Gastrocnemius medialis (tissue), 4 donors: ENCODE measurements at regions not wholly inside any gene's neighbourhood (a gene's known extent, or its start where the extent isn't known, plus 50 kb on each side); places are given as distances from the start of the nearest gene placed in this dataset.

ENCODE experiments used
- ATAC-seq, 2 donors: fragments of 150-250 bp; one replicate each; pipeline ENCODE4 v1.9.1; 2016
- DNase-seq, 2 donors: peaks; one replicate each; pipeline ENCODE4 v3.0.0-alpha.2; 2019
- H3K27ac ChIP-seq, 4 donors: fragments of 200-600 bp; sonication (generic); 1 replicate in 1 of 4; 2 replicates in 3 of 4; pipeline ENCODE4 v1.5.1; 2016 to 2018; ENCODE audit warnings: mild to moderate bottlenecking in 2 of 4, moderate library complexity in 1 of 4
- H3K27me3 ChIP-seq, 3 donors: fragments of 200-600 bp; sonication (generic) in 2 of 3; 1 replicate in 1 of 3; 2 replicates in 2 of 3; pipeline versions ENCODE4 v1.5.1 to v1.6.0; 2016 to 2019; ENCODE audit warnings: mild to moderate bottlenecking in 1 of 3, moderate library complexity in 1 of 3
- H3K36me3 ChIP-seq, 2 donors: fragments of 200-600 bp; sonication (generic) in 1 of 2; one replicate each; pipeline ENCODE4 v1.5.1; 2017 to 2018
- H3K4me1 ChIP-seq, 2 donors: fragments of 200-600 bp; sonication (generic) in 1 of 2; one replicate each; pipeline ENCODE4 v1.5.1; 2016 to 2017; ENCODE audit warnings: mild to moderate bottlenecking in 2 of 2
- H3K4me3 ChIP-seq, 4 donors: fragments of 200-600 bp; sonication (generic) in 3 of 4; 1 replicate in 1 of 4; 2 replicates in 3 of 4; pipeline ENCODE4 v1.5.1; 2016 to 2019; ENCODE audit warnings: mild to moderate bottlenecking in 2 of 4
- H3K9me3 ChIP-seq, 3 donors: fragments of 200-600 bp; sonication (generic) in 2 of 3; 1 replicate in 1 of 3; 2 replicates in 2 of 3; pipeline ENCODE4 v1.5.1; 2016 to 2019
- POLR2A ChIP-seq, 2 donors: fragments of 450-650 bp; IDR thresholded peaks; one replicate each; pipeline ENCODE4 v1.6.1; 2017; ENCODE audit warnings: antibody characterized with exemption in 2 of 2, mild to moderate bottlenecking in 2 of 2, moderate library complexity in 2 of 2
- in situ Hi-C, 4 donors: fragments of 200-750 bp; cut with MboI; loops; one replicate each; pipeline versions ENCODE4 v1.15.0 to v1.8.0; 2017; ENCODE audit warnings: low sequenced_read_pairs in 4 of 4
- intact Hi-C: fragments of 100-400 bp; cut with DNase I; formaldehyde crosslinking; loops from one replicate; pipeline ENCODE4 v1.15.1; 2023; ENCODE audit warnings: low total_unique reads
- TF ChIP-seq, protein P1 (sequence below), 5 experiments: fragments of 450-650 bp in 3 of 5; fragments of 200-600 bp in 2 of 5; sonication (generic) in 2 of 5; IDR thresholded peaks in 4 of 5; conservative IDR thresholded peaks in 1 of 5; 1 replicate in 4 of 5; 2 replicates in 1 of 5; pipeline ENCODE4 v1.5.1; 2016 to 2019; ENCODE audit warnings: antibody characterized with exemption in 5 of 5, mild to moderate bottlenecking in 3 of 5, moderate library complexity in 3 of 5

GRCh38 chrX:39828971-39829370 is 268.8 kb downstream of the BCOR start:
- no peaks in the 10 kb centered on the region for H3K9me3 ChIP-seq
- DNase-seq (no peak), ATAC-seq (no peak)
- H3K27ac ChIP-seq = no peak overlapping the region
- peaks cover 3% of the 10 kb centered on the region in 2 donors for H3K4me1 ChIP-seq
- no peaks in the 10 kb centered on the region for H3K27me3 ChIP-seq
- H3K36me3 ChIP-seq = no peaks in the 10 kb centered on the region
- no peak for TF ChIP-seq POLR2A (IDR thresholded peaks at IDR 0.05)
- TF ChIP-seq, protein P1, sequence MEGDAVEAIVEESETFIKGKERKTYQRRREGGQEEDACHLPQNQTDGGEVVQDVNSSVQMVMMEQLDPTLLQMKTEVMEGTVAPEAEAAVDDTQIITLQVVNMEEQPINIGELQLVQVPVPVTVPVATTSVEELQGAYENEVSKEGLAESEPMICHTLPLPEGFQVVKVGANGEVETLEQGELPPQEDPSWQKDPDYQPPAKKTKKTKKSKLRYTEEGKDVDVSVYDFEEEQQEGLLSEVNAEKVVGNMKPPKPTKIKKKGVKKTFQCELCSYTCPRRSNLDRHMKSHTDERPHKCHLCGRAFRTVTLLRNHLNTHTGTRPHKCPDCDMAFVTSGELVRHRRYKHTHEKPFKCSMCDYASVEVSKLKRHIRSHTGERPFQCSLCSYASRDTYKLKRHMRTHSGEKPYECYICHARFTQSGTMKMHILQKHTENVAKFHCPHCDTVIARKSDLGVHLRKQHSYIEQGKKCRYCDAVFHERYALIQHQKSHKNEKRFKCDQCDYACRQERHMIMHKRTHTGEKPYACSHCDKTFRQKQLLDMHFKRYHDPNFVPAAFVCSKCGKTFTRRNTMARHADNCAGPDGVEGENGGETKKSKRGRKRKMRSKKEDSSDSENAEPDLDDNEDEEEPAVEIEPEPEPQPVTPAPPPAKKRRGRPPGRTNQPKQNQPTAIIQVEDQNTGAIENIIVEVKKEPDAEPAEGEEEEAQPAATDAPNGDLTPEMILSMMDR (IDR thresholded peaks at IDR 0.05 in 4 of 5, conservative IDR thresholded peaks at IDR 0.05 in 1 of 5) = no peak
- intact Hi-C loops (no loop called here), in situ Hi-C loops (loop anchor here in 1 of 4 donors (25.0 kb wide), 1 partner anchor 433 kb away; no protein-coding TSS in a partner anchor)
- H3K4me3 ChIP-seq = no peak overlapping the region

GRCh38 chrX:39829965-39830364 is 267.8 kb downstream of the BCOR start:
- no peaks in the 10 kb centered on the region for H3K27me3 ChIP-seq
- H3K4me3 ChIP-seq = no peak overlapping the region
- TF ChIP-seq, protein P1 (IDR thresholded peaks at IDR 0.05 in 4 of 5, conservative IDR thresholded peaks at IDR 0.05 in 1 of 5) = no peak
- TF ChIP-seq POLR2A (IDR thresholded peaks at IDR 0.05) = no peak
- H3K4me1 ChIP-seq = peaks cover 3% of the 10 kb centered on the region in 2 donors
- no peaks in the 10 kb centered on the region for H3K9me3 ChIP-seq
- peak overlapping the region in 1 of 4 donors; percentile 54 for H3K27ac ChIP-seq
- no peaks in the 10 kb centered on the region for H3K36me3 ChIP-seq
- ATAC-seq (no peak), DNase-seq (no peak)
- intact Hi-C loops = no loop called here
- in situ Hi-C loops = loop anchor here in 1 of 4 donors (25.0 kb wide), 1 partner anchor 432 kb away; no protein-coding TSS in a partner anchor

DNA sequence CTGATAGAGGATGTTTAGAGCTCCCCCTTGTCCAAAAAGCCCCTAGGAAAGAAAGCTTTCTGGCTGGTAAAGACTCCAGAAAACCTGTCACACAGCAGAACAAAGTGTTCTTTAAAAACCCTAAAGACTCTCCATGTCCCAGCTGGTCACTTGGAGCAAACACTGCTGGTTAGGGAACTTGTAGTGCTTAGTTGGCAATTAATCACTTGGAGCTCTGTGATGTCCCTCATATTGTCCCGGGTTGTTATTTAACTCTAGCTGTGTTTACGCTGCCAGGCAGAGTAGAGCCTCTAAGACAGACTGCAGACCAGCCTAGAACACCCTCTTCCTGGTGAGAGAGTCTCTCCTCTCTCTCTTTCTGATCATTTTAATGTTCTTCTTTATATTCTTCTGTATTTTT is 267.3 kb downstream of the BCOR start:
- no peak for TF ChIP-seq POLR2A (IDR thresholded peaks at IDR 0.05)
- TF ChIP-seq, protein P1 (IDR thresholded peaks at IDR 0.05 in 4 of 5, conservative IDR thresholded peaks at IDR 0.05 in 1 of 5) = no peak
- H3K27me3 ChIP-seq = no peaks in the 10 kb centered on the region
- peak overlapping the region in 1 of 4 donors; percentile 54 for H3K27ac ChIP-seq
- peaks cover 3% of the 10 kb centered on the region in 2 donors for H3K4me1 ChIP-seq
- DNase-seq (no peak), ATAC-seq (peak; percentile 56 to 90)
- H3K9me3 ChIP-seq = no peaks in the 10 kb centered on the region
- intact Hi-C loops (no loop called here), in situ Hi-C loops (loop anchor here in 1 of 4 donors (25.0 kb wide), 1 partner anchor 432 kb away; no protein-coding TSS in a partner anchor)
- no peak overlapping the region for H3K4me3 ChIP-seq
- H3K36me3 ChIP-seq = no peaks in the 10 kb centered on the region

- Histone ChIP-seq H3K4me3 (no peak overlapping the region), H3K27me3 (no peaks in the 10 kb centered on the region), H3K27ac (no peak overlapping the region), H3K36me3 (no peaks in the 10 kb centered on the region), H3K9me3 (no peaks in the 10 kb centered on the region), H3K4me1 (peaks cover 3% of the 10 kb centered on the region in 2 donors)
- no peak for ATAC-seq
- in situ Hi-C loops = loop anchor here in 1 of 4 donors (25.0 kb wide), 1 partner anchor 430 kb away; no protein-coding TSS in a partner anchor
- intact Hi-C loops = no loop called here
- no peak for TF ChIP-seq POLR2A (IDR thresholded peaks at IDR 0.05)
- TF ChIP-seq, protein P1 (IDR thresholded peaks at IDR 0.05 in 4 of 5, conservative IDR thresholded peaks at IDR 0.05 in 1 of 5) = no peak
- DNase-seq = no peak
These were observed 265.5 kb downstream of the BCOR start for GRCh38 chrX:39832211-39832610.

DNA sequence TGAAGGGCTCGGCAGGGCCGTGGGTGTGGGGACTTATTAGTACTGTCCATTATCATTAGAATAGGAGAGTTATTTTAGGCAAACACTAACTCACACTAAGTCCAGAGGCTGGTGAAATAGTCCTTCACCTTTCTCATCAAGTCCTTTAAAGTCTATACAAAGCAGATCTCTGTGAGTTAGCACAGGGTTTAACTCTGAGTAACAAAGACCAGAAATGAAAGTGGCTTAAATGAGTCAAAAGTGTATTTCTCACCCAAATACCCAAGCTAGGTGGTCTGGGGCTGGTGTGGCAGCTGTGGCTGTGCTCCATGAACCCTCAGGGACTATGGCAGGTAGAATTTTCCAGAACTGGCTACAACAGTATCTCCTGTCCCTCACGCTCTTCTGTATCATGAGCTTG is 263.2 kb downstream of the BCOR start:
- TF ChIP-seq, protein P1 (IDR thresholded peaks at IDR 0.05 in 4 of 5, conservative IDR thresholded peaks at IDR 0.05 in 1 of 5) = no peak
- no peak for TF ChIP-seq POLR2A (IDR thresholded peaks at IDR 0.05)
- Histone ChIP-seq H3K4me3 (no peak overlapping the region), H3K27me3 (no peaks in the 10 kb centered on the region), H3K36me3 (no peaks in the 10 kb centered on the region), H3K4me1 (peaks cover 3% of the 10 kb centered on the region in 2 donors), H3K9me3 (no peaks in the 10 kb centered on the region), H3K27ac (no peak overlapping the region)
- ATAC-seq = no peak
- intact Hi-C loops = no loop called here
- DNase-seq = no peak
- in situ Hi-C loops = loop anchor here in 1 of 4 donors (25.0 kb wide), 1 partner anchor 428 kb away; no protein-coding TSS in a partner anchor
